ENCODE measurements at regions not wholly inside any gene's neighbourhood (a gene's known extent, or its start where the extent isn't known, plus 50 kb on each side); places are given as distances from the start of the nearest gene placed in this dataset.

- Histone ChIP-seq H3K27me3 (no peaks in the 10 kb centered on the region), H3K9me3 (no peaks in the 10 kb centered on the region), H3K4me3 (no peak overlapping the region), H3K36me3 (no peaks in the 10 kb centered on the region), H3K4me1 (ENCODE audit: insufficient read depth) (peaks cover 12% of the 10 kb centered on the region), H3K27ac (no peak overlapping the region)
- TF ChIP-seq EP300 (IDR thresholded peaks at IDR 0.05) (no peak), CTCF (IDR thresholded peaks at IDR 0.05) (no peak), POLR2A (IDR thresholded peaks at IDR 0.05) (no peak)
- intact Hi-C loops (cut with DNase I): no loop called here
- peak in 2 of 5 donors; percentile 6 to 12 for DNase-seq
- 77 to 88% (median 85%) methylated on average over 7 to 13 of the region's 13 CpGs for WGBS, 3 donors
Measured at GRCh38 chr2:128439791-128440665, 121.4 kb upstream of the HS6ST1 start.

DNA sequence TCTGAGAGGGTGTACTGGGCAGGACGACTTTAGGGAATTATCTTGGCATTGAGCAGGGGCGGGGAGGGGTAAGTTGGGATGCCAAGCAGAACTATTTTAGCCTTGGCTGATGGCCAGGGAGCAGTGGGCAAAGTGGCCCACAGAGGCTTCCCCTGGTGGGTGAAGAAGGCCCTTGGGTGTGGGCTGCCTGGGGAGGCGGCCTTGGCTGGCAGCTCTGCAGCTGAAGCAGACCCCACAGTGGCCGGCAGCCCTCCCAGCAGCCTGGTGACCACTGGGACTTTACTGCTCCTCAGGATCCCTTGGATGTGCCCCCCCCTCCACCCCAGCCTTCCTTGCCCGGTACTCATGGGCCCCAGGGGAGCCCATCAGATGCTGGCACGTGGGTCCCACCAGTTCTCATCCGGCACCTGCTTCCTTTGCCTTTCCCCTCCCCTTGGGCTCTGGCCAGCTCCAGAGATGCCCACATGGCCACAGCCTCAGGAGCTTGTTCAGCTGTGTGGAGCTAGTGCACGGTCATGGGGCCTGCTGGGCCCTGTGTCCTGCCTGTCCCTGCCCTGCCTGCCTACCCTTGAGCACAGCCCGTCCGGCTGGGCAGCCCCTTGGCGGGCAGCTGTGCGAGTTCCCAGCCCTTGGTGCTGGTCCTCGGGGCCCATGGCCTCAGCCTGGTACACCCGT, 122.1 kb upstream of the HS6ST1 start:
- no peak overlapping the region for H3K4me3 ChIP-seq
- 89 to 92% (median 90%) methylated on average over 13 to 14 of the region's 14 CpGs for WGBS, 3 donors
- no peaks in the 10 kb centered on the region for H3K36me3 ChIP-seq
- peak in 1 of 5 donors; percentile 17 for DNase-seq
- TF ChIP-seq EP300 (IDR thresholded peaks at IDR 0.05) (no peak), POLR2A (IDR thresholded peaks at IDR 0.05) (no peak), CTCF (IDR thresholded peaks at IDR 0.05) (no peak)
- intact Hi-C loops (cut with DNase I): no loop called here
- H3K27me3 ChIP-seq: no peaks in the 10 kb centered on the region
- peaks cover 12% of the 10 kb centered on the region for H3K4me1 ChIP-seq (ENCODE audit: insufficient read depth)
- no peaks in the 10 kb centered on the region for H3K9me3 ChIP-seq
- H3K27ac ChIP-seq: no peak overlapping the region

DNA sequence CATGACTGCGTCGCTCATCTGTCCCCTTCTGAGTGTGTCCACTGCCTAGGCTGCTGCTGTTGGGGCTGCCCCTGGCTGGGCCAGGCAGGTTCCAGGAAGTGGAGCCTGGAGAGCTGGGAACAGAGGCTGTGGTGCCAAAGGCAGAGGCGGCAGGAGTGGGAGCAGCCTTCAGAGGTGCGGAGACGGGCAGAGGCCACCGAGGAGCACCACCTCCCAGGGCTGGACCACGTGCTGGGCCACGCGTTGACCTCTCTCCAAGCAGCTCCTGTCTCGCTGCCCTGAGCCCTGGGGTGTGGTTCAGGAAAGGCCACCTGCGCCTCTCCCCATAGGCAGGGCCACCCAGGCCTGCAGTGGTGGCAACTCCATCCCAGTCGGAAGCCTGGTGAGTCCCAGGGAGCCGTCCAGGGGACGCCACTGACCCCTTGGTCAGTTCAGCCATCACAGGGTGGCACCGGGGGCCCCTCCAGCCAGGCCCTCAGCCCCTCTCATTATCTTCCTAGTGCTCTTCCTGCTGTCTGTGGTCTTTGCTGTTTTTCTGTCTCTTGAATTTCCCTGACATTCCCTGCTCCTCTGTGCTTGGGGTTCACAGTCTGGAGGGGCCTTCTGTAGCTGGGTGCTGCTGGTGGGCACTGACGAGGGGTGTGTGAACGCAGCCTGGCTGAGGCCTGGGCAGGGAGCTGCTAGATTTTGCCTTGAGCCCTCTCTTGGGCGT, 122.8 kb upstream of the HS6ST1 start:
- H3K27ac ChIP-seq: no peak overlapping the region
- WGBS, 3 donors: 95 to 96% (median 96%) methylated on average over 18 of the region's 18 CpGs

More for the DNA sequence above, 122.8 kb upstream of the HS6ST1 start:
- Histone ChIP-seq H3K27me3 (no peaks in the 10 kb centered on the region), H3K9me3 (no peaks in the 10 kb centered on the region), H3K4me1 (ENCODE audit: insufficient read depth) (peaks cover 12% of the 10 kb centered on the region), H3K4me3 (no peak overlapping the region), H3K36me3 (no peaks in the 10 kb centered on the region)
- TF ChIP-seq EP300 (IDR thresholded peaks at IDR 0.05): no peak
- TF ChIP-seq CTCF (IDR thresholded peaks at IDR 0.05): no peak
- TF ChIP-seq POLR2A (IDR thresholded peaks at IDR 0.05): no peak
- intact Hi-C loops (cut with DNase I): no loop called here
- peak in 1 of 5 donors; percentile 15 for DNase-seq

Data from ovary (tissue), 7 donors.